ENCODE measurements at regions not wholly inside any gene's neighbourhood (a gene's known extent, or its start where the extent isn't known, plus 50 kb on each side); places are given as distances from the start of the nearest gene placed in this dataset.
"Not testable (repeated sequence)": the region's sequence is repeated elsewhere in the genome, so short reads cannot be mapped to it uniquely, and the experiment has no call there.

GRCh38 chr16:15247971-15248370 is 130.1 kb downstream of the NPIPA5 start:
- not testable (repeated sequence) for H3F3A ChIP-seq (ENCODE audit: insufficient read depth, low read length, poor library complexity, severe bottlenecking); H3K36me3 ChIP-seq (ENCODE audit: insufficient read depth, low read length); H3K4me2 ChIP-seq (ENCODE audit: low read length); H3K9me2 ChIP-seq (ENCODE audit: insufficient read depth, low read length); H3K4me3 ChIP-seq (ENCODE audit: low read length); H3K79me2 ChIP-seq (replicated peaks; ENCODE audit: insufficient read depth, low read length); H3K9me3 ChIP-seq (ENCODE audit: low read length); H3K27me3 ChIP-seq (ENCODE audit: insufficient read depth, low read depth, low read length); H2AFZ ChIP-seq (ENCODE audit: low read depth, low read length); H3K27ac ChIP-seq (ENCODE audit: low read length); H3K9ac ChIP-seq (ENCODE audit: low read length); H4K20me1 ChIP-seq (ENCODE audit: insufficient read depth)

DNA sequence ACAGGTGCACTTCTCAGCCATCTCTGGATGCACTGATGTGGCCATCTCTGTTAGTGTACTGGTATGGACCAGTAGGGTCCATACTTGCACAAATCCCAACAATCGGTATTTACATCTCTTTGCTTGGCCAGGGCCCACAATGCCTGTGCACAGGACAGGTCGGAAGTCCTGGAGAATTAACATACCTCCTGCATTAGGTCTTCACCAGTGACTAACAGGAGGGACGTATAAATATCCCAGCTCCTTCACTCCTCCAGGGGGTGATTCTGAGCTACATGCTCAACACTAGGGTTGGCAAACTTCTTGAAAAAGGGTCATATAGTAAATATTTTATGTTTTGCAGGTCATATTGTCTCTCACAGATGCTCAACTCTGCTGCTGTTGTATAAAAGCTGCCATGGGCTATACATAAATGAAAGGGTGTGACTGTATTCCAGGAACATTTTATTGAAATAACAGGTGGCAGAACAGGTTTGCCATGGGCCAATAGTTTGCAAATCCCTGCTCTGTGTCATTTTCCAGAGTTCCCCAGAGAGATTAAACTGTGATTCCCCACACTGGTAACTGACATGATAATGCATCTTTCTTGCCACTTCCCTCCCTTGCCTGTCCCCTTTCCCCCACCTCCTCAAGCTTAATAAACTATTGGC is 141.3 kb downstream of the NPIPA5 start:
- H3F3A ChIP-seq (ENCODE audit: insufficient read depth, low read length, poor library complexity, severe bottlenecking); H3K4me3 ChIP-seq (ENCODE audit: low read length); H3K9ac ChIP-seq (ENCODE audit: low read length); H3K27me3 ChIP-seq (ENCODE audit: insufficient read depth, low read depth, low read length); H3K27ac ChIP-seq (ENCODE audit: low read length); H3K4me2 ChIP-seq (ENCODE audit: low read length); H3K79me2 ChIP-seq (replicated peaks; ENCODE audit: insufficient read depth, low read length); H3K9me2 ChIP-seq (ENCODE audit: insufficient read depth, low read length); H2AFZ ChIP-seq (ENCODE audit: low read depth, low read length); H3K36me3 ChIP-seq (ENCODE audit: insufficient read depth, low read length); H3K9me3 ChIP-seq (ENCODE audit: low read length); H4K20me1 ChIP-seq (ENCODE audit: insufficient read depth): not testable (repeated sequence)

- H4K20me1 ChIP-seq (ENCODE audit: insufficient read depth); H3K4me2 ChIP-seq (ENCODE audit: low read length): not testable (repeated sequence)
Measured at GRCh38 chr16:15235140-15235539, 141.1 kb upstream of the RRN3 start.

DNA sequence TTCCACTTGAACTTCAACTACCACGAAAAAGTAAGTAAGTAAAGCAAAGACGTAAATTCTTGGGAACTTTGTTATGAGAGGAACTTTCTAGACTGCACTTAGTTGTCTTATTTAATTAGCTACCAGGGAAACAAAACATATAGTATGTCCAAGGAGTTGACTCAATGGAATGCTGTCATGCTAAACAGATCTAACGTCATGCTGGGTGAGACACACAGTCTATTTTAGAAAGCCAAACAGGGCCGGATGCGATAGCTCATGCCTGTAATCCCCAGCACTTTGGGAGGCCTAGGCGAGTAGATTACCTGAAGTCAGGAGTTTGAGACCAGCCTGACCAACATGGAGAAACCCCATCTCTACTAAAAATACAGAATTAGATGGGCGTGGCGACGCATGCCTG is 140.6 kb upstream of the RRN3 start:
- H4K20me1 ChIP-seq (ENCODE audit: insufficient read depth); H3K27me3 ChIP-seq (ENCODE audit: insufficient read depth, low read depth, low read length); H2AFZ ChIP-seq (ENCODE audit: low read depth, low read length); H3K9ac ChIP-seq (ENCODE audit: low read length); H3K4me2 ChIP-seq (ENCODE audit: low read length); H3K4me3 ChIP-seq (ENCODE audit: low read length); H3K27ac ChIP-seq (ENCODE audit: low read length); H3K9me2 ChIP-seq (ENCODE audit: insufficient read depth, low read length); H3K79me2 ChIP-seq (replicated peaks; ENCODE audit: insufficient read depth, low read length); H3F3A ChIP-seq (ENCODE audit: insufficient read depth, low read length, poor library complexity, severe bottlenecking); H3K36me3 ChIP-seq (ENCODE audit: insufficient read depth, low read length); H3K9me3 ChIP-seq (ENCODE audit: low read length): not testable (repeated sequence)

More at GRCh38 chr16:15235140-15235539, 141.1 kb upstream of the RRN3 start:
- not testable (repeated sequence) for H3K9ac ChIP-seq (ENCODE audit: low read length); H3K4me3 ChIP-seq (ENCODE audit: low read length); H3K36me3 ChIP-seq (ENCODE audit: insufficient read depth, low read length); H3K9me3 ChIP-seq (ENCODE audit: low read length); H3F3A ChIP-seq (ENCODE audit: insufficient read depth, low read length, poor library complexity, severe bottlenecking); H2AFZ ChIP-seq (ENCODE audit: low read depth, low read length); H3K27me3 ChIP-seq (ENCODE audit: insufficient read depth, low read depth, low read length); H3K9me2 ChIP-seq (ENCODE audit: insufficient read depth, low read length); H3K27ac ChIP-seq (ENCODE audit: low read length); H3K79me2 ChIP-seq (replicated peaks; ENCODE audit: insufficient read depth, low read length)

GRCh38 chr16:15230432-15230831 is 136.4 kb upstream of the RRN3 start:
- not testable (repeated sequence) for H3K36me3 ChIP-seq (ENCODE audit: insufficient read depth, low read length); H3K27ac ChIP-seq (ENCODE audit: low read length)

GRCh38 chr16:15229661-15230060 is 135.6 kb upstream of the RRN3 start:
- not testable (repeated sequence) for H4K20me1 ChIP-seq (ENCODE audit: insufficient read depth); H3F3A ChIP-seq (ENCODE audit: insufficient read depth, low read length, poor library complexity, severe bottlenecking); H2AFZ ChIP-seq (ENCODE audit: low read depth, low read length)

More at GRCh38 chr16:15230432-15230831, 136.4 kb upstream of the RRN3 start:
- H3K9ac ChIP-seq (ENCODE audit: low read length); H3K27me3 ChIP-seq (ENCODE audit: insufficient read depth, low read depth, low read length); H3K9me3 ChIP-seq (ENCODE audit: low read length); H3K4me2 ChIP-seq (ENCODE audit: low read length); H3K79me2 ChIP-seq (replicated peaks; ENCODE audit: insufficient read depth, low read length); H4K20me1 ChIP-seq (ENCODE audit: insufficient read depth); H3K9me2 ChIP-seq (ENCODE audit: insufficient read depth, low read length); H2AFZ ChIP-seq (ENCODE audit: low read depth, low read length); H3F3A ChIP-seq (ENCODE audit: insufficient read depth, low read length, poor library complexity, severe bottlenecking); H3K4me3 ChIP-seq (ENCODE audit: low read length): not testable (repeated sequence)

GRCh38 chr16:15224651-15225050 is 130.6 kb upstream of the RRN3 start:
- H3K36me3 ChIP-seq (ENCODE audit: insufficient read depth, low read length); H4K20me1 ChIP-seq (ENCODE audit: insufficient read depth); H3F3A ChIP-seq (ENCODE audit: insufficient read depth, low read length, poor library complexity, severe bottlenecking); H3K4me2 ChIP-seq (ENCODE audit: low read length); H3K79me2 ChIP-seq (replicated peaks; ENCODE audit: insufficient read depth, low read length); H3K9me3 ChIP-seq (ENCODE audit: low read length); H3K9ac ChIP-seq (ENCODE audit: low read length); H2AFZ ChIP-seq (ENCODE audit: low read depth, low read length); H3K9me2 ChIP-seq (ENCODE audit: insufficient read depth, low read length); H3K4me3 ChIP-seq (ENCODE audit: low read length); H3K27me3 ChIP-seq (ENCODE audit: insufficient read depth, low read depth, low read length); H3K27ac ChIP-seq (ENCODE audit: low read length): not testable (repeated sequence)

More at GRCh38 chr16:15229661-15230060, 135.6 kb upstream of the RRN3 start:
- not testable (repeated sequence) for H3K4me3 ChIP-seq (ENCODE audit: low read length); H3K79me2 ChIP-seq (replicated peaks; ENCODE audit: insufficient read depth, low read length); H3K9ac ChIP-seq (ENCODE audit: low read length); H3K9me3 ChIP-seq (ENCODE audit: low read length); H3K27ac ChIP-seq (ENCODE audit: low read length); H3K9me2 ChIP-seq (ENCODE audit: insufficient read depth, low read length); H3K4me2 ChIP-seq (ENCODE audit: low read length); H3K36me3 ChIP-seq (ENCODE audit: insufficient read depth, low read length); H3K27me3 ChIP-seq (ENCODE audit: insufficient read depth, low read depth, low read length)

DNA sequence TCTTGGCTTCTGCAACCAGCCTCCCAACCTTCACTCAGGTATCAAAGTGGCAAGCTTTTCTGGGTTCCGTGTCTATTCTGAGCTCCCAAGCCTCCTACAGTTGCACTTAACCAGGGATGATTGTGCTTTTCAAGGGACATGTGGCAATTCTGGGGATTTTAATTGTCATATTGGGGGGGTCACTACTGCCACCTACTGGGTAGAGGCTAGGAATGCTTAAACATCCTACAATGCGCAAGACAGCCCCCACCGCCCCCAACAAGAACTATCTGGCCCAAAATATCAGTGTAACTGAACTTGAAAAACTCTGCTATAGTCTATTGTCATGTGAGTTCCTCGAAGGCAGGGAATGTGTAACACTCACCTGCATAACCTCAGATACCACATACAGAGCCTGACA is 129.3 kb upstream of the RRN3 start:
- H3K79me2 ChIP-seq (replicated peaks; ENCODE audit: insufficient read depth, low read length); H3K27ac ChIP-seq (ENCODE audit: low read length); H3K4me2 ChIP-seq (ENCODE audit: low read length); H3K9me3 ChIP-seq (ENCODE audit: low read length); H3K9me2 ChIP-seq (ENCODE audit: insufficient read depth, low read length); H3K9ac ChIP-seq (ENCODE audit: low read length); H3K27me3 ChIP-seq (ENCODE audit: insufficient read depth, low read depth, low read length); H2AFZ ChIP-seq (ENCODE audit: low read depth, low read length); H4K20me1 ChIP-seq (ENCODE audit: insufficient read depth); H3K36me3 ChIP-seq (ENCODE audit: insufficient read depth, low read length); H3F3A ChIP-seq (ENCODE audit: insufficient read depth, low read length, poor library complexity, severe bottlenecking); H3K4me3 ChIP-seq (ENCODE audit: low read length): not testable (repeated sequence)

All from neural cell (in vitro differentiated cells).